Tibial nerve (tissue), 4 donors: ENCODE measurements at regions not wholly inside any gene's neighbourhood (a gene's known extent, or its start where the extent isn't known, plus 50 kb on each side); places are given as distances from the start of the nearest gene placed in this dataset.

Experiments used
- DNase-seq, 2 donors: peaks; one replicate each; pipeline ENCODE4 v3.0.0-alpha.2; 2019; ENCODE audit warnings: low spot score in 2 of 2
- H3K27ac ChIP-seq, 4 donors: fragments of 200-600 bp; sonication (generic) in 3 of 4; one replicate each; pipeline ENCODE4 v1.5.1; 2017 to 2019; ENCODE audit warnings: mild to moderate bottlenecking in 1 of 4
- H3K27me3 ChIP-seq, 2 donors: fragments of 200-600 bp; sonication (generic) in 1 of 2; one replicate each; pipeline versions ENCODE4 v1.5.1 to v1.6.0; 2017 to 2019
- H3K36me3 ChIP-seq, 3 donors: fragments of 200-600 bp; sonication (generic); one replicate each; pipeline ENCODE4 v1.5.1; 2018 to 2019
- H3K4me1 ChIP-seq, 4 donors: fragments of 200-600 bp; sonication (generic) in 3 of 4; one replicate each; pipeline ENCODE4 v1.5.1; 2017 to 2019
- H3K4me3 ChIP-seq, 4 donors: fragments of 200-600 bp; sonication (generic) in 3 of 4; one replicate each; pipeline ENCODE4 v1.5.1; 2017 to 2019; ENCODE audit warnings: mild to moderate bottlenecking in 1 of 4, moderate library complexity in 1 of 4
- H3K9me3 ChIP-seq, 4 donors: fragments of 200-600 bp; sonication (generic) in 3 of 4; one replicate each; pipeline ENCODE4 v1.5.1; 2017 to 2019
- EP300 ChIP-seq, 2 donors: sonication (generic); formaldehyde crosslinking; IDR thresholded peaks; one replicate each; pipeline ENCODE4 v1.6.1; 2017; ENCODE audit warnings: antibody characterized with exemption in 2 of 2, mild to moderate bottlenecking in 1 of 2
- POLR2A ChIP-seq, 2 donors: fragments of 450-650 bp; IDR thresholded peaks; one replicate each; pipeline ENCODE4 v1.6.1; 2017; ENCODE audit warnings: antibody characterized with exemption in 2 of 2, mild to moderate bottlenecking in 2 of 2, moderate library complexity in 2 of 2
- WGBS, 2 donors: methylation state at CpG; one replicate each; pipeline ENCODE4 v1.1.5; 2018; 5-methylcytosine and 5-hydroxymethylcytosine counted together
- TF ChIP-seq, protein P1 (sequence below), 5 experiments: fragments of 200-600 bp in 3 of 5; fragments of 450-650 bp in 2 of 5; sonication (generic) in 3 of 5; IDR thresholded peaks; one replicate each; pipeline ENCODE4 v1.5.1; 2016 to 2019; ENCODE audit warnings: antibody characterized with exemption in 5 of 5, mild to moderate bottlenecking in 3 of 5, moderate library complexity in 2 of 5

GRCh38 chr7:22610951-22611757 lies 111.2 kb upstream of the STEAP1B start:
- WGBS, 2 donors, result 91% methylated on average over 3 of the region's 3 CpGs
- H3K36me3 ChIP-seq, result no peaks in the 10 kb centered on the region
- no peaks in the 10 kb centered on the region for H3K9me3 ChIP-seq
- no peaks in the 10 kb centered on the region for H3K27me3 ChIP-seq
- H3K4me3 ChIP-seq, result no peak overlapping the region
- no peak for DNase-seq
- TF ChIP-seq, protein P1, sequence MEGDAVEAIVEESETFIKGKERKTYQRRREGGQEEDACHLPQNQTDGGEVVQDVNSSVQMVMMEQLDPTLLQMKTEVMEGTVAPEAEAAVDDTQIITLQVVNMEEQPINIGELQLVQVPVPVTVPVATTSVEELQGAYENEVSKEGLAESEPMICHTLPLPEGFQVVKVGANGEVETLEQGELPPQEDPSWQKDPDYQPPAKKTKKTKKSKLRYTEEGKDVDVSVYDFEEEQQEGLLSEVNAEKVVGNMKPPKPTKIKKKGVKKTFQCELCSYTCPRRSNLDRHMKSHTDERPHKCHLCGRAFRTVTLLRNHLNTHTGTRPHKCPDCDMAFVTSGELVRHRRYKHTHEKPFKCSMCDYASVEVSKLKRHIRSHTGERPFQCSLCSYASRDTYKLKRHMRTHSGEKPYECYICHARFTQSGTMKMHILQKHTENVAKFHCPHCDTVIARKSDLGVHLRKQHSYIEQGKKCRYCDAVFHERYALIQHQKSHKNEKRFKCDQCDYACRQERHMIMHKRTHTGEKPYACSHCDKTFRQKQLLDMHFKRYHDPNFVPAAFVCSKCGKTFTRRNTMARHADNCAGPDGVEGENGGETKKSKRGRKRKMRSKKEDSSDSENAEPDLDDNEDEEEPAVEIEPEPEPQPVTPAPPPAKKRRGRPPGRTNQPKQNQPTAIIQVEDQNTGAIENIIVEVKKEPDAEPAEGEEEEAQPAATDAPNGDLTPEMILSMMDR (IDR thresholded peaks at IDR 0.05), result no peak
- TF ChIP-seq POLR2A (IDR thresholded peaks at IDR 0.05) (no peak), EP300 (IDR thresholded peaks at IDR 0.05) (no peak)
- H3K4me1 ChIP-seq, result no peaks in the 10 kb centered on the region
- H3K27ac ChIP-seq, result no peak overlapping the region

DNA sequence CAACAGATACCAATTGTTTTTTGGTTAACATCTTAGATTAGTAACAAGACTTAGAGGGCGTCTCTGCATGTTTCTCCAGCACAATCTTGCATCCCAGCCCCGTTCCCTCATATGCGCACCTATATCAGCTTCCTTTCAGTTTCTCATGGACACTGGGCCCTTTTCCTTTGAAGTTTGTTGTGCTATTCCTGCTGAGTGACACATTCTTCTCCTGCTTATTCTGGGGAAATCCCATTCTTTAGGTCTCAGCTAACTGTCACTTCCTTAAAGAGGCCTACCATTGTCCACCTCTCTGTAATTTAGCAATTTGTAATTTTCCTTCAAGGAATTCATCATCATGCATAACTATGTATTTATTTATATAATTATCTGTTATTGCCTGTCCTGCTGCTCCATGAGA lies 110.3 kb upstream of the STEAP1B start:
- H3K36me3 ChIP-seq, result no peaks in the 10 kb centered on the region
- no peaks in the 10 kb centered on the region for H3K9me3 ChIP-seq
- WGBS, 2 donors, result 91 to 93% methylated on average over 3 of the region's 3 CpGs
- no peak overlapping the region for H3K4me3 ChIP-seq
- H3K27ac ChIP-seq, result no peak overlapping the region
- H3K27me3 ChIP-seq, result no peaks in the 10 kb centered on the region
- no peak for DNase-seq
- H3K4me1 ChIP-seq, result no peaks in the 10 kb centered on the region
- TF ChIP-seq POLR2A (IDR thresholded peaks at IDR 0.05), result no peak
- TF ChIP-seq EP300 (IDR thresholded peaks at IDR 0.05), result no peak
- TF ChIP-seq, protein P1 (IDR thresholded peaks at IDR 0.05), result no peak

GRCh38 chr7:22607180-22607579 lies 107.2 kb upstream of the STEAP1B start:
- no peak overlapping the region for H3K27ac ChIP-seq
- WGBS, 2 donors, result 77 to 83% methylated on average over 5 of the region's 5 CpGs
- no peaks in the 10 kb centered on the region for H3K9me3 ChIP-seq
- H3K4me3 ChIP-seq, result no peak overlapping the region
- H3K4me1 ChIP-seq, result peaks cover 0 to 6% (median under 1%) of the 10 kb centered on the region in 4 donors
- no peak for TF ChIP-seq POLR2A (IDR thresholded peaks at IDR 0.05)
- TF ChIP-seq, protein P1 (IDR thresholded peaks at IDR 0.05), result no peak
- H3K36me3 ChIP-seq, result no peaks in the 10 kb centered on the region
- H3K27me3 ChIP-seq, result no peaks in the 10 kb centered on the region
- DNase-seq, result no peak

GRCh38 chr7:22604246-22604645 lies 104.3 kb upstream of the STEAP1B start:
- Histone ChIP-seq H3K9me3 (no peaks in the 10 kb centered on the region), H3K27ac (no peak overlapping the region), H3K27me3 (no peaks in the 10 kb centered on the region), H3K4me3 (no peak overlapping the region), H3K36me3 (no peaks in the 10 kb centered on the region), H3K4me1 (peaks cover 0 to 21% (median 5%) of the 10 kb centered on the region in 4 donors)
- 83 to 89% methylated on average over 2 of the region's 2 CpGs for whole genome bisulfite sequencing, 2 donors
- no peak for DNase-seq
- no peak for TF ChIP-seq EP300 (IDR thresholded peaks at IDR 0.05)
- TF ChIP-seq, protein P1 (IDR thresholded peaks at IDR 0.05), result no peak
- TF ChIP-seq POLR2A (IDR thresholded peaks at IDR 0.05), result no peak

GRCh38 chr7:22601812-22602565 lies 102.0 kb upstream of the STEAP1B start:
- Histone ChIP-seq H3K4me3 (no peak overlapping the region), H3K9me3 (no peaks in the 10 kb centered on the region), H3K27me3 (no peaks in the 10 kb centered on the region), H3K36me3 (no peaks in the 10 kb centered on the region), H3K4me1 (peaks cover 0 to 21% (median 5%) of the 10 kb centered on the region in 4 donors), H3K27ac (peak overlapping the region in 1 of 4 donors; percentile 16)
- TF ChIP-seq POLR2A (IDR thresholded peaks at IDR 0.05) (no peak), EP300 (IDR thresholded peaks at IDR 0.05) (no peak)
- TF ChIP-seq, protein P1 (IDR thresholded peaks at IDR 0.05), result no peak
- WGBS, 2 donors, result 66 to 70% methylated on average over 4 of the region's 4 CpGs
- DNase-seq, result peak in 1 of 2 donors; percentile 25
